ENCODE measurements at regions not wholly inside any gene's neighbourhood (a gene's known extent, or its start where the extent isn't known, plus 50 kb on each side); places are given as distances from the start of the nearest gene placed in this dataset.
A peak's percentile ranks its signal among the peaks of the same experiment; 100 is the strongest.

DNA sequence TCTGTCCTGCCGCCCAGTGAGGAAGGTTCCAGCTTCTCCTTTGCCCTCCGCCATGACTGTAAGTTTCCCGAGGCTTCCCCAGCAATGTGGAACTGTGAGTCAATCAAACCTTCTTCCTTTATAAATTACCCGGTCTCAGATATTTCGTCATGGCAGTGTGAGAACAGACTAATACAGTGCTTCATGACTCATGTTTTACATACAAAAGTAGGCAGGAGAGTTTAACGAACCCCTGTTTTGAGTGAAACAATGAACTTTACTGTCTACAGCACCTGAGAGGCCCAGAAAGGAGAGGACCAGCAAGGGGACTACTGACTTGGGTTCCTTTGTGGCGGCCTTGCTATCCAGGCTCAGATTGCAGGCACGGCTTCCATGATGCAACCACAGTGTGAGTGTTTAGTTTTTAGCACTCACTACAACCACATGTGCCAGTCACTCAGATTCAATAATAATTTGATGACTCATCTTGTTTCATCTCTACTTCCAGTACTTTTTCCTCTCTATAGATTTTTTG is 139.1 kb upstream of the CLINT1 start (continued):
- TF ChIP-seq, protein P1, sequence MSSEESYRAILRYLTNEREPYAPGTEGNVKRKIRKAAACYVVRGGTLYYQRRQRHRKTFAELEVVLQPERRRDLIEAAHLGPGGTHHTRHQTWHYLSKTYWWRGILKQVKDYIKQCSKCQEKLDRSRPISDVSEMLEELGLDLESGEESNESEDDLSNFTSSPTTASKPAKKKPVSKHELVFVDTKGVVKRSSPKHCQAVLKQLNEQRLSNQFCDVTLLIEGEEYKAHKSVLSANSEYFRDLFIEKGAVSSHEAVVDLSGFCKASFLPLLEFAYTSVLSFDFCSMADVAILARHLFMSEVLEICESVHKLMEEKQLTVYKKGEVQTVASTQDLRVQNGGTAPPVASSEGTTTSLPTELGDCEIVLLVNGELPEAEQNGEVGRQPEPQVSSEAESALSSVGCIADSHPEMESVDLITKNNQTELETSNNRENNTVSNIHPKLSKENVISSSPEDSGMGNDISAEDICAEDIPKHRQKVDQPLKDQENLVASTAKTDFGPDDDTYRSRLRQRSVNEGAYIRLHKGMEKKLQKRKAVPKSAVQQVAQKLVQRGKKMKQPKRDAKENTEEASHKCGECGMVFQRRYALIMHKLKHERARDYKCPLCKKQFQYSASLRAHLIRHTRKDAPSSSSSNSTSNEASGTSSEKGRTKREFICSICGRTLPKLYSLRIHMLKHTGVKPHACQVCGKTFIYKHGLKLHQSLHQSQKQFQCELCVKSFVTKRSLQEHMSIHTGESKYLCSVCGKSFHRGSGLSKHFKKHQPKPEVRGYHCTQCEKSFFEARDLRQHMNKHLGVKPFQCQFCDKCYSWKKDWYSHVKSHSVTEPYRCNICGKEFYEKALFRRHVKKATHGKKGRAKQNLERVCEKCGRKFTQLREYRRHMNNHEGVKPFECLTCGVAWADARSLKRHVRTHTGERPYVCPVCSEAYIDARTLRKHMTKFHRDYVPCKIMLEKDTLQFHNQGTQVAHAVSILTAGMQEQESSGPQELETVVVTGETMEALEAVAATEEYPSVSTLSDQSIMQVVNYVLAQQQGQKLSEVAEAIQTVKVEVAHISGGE (CRISPR knock-in tag; IDR thresholded peaks at IDR 0.05): no peak
- TF ChIP-seq HDGF (IDR thresholded peaks at IDR 0.05) (no peak), KAT2A (conservative IDR thresholded peaks at IDR 0.05; ENCODE audit: control insufficient read depth, low read depth, low read length) (no peak), CHD4 (IDR thresholded peaks at IDR 0.05) (no peak), NR2C2 (IDR thresholded peaks at IDR 0.05; ENCODE audit: borderline replicate concordance, control insufficient read depth, insufficient read length, low read depth) (no peak), NFXL1 (IDR thresholded peaks at IDR 0.05; ENCODE audit: borderline replicate concordance) (no peak), CBX3 (IDR thresholded peaks at IDR 0.05; ENCODE audit: borderline replicate concordance, low read depth) (no peak)

DNA sequence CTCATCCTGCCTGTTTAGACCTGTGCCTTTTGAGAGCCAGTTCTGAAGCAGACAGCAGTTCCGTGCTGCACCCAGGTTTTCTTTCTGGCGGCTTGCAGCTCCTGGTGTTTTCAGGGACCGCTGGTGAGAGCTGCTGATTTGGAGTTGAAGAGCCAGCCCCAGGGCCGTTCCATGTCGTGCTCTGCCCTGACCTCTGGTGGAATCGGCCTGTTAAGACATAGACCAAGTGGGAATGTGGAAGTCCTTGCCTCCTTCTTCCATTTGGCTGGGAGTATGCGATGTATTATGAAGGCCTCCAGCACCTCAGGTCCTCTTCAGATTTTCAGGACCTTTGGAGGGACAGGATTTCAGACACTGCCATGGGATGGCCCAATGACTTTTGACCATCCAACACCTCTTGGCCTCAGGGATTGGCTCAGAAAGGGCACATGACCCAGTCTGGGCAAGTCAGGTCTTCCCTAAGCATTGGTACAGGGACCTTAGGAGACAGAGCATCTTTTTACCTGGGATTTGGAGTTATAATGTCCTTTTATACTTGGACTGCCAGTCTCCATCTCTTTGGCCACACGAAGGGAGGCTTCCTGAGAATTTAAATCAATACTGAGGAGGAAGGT is 136.1 kb upstream of the CLINT1 start:
- ChIA-PET POLR2A (no interaction called here), RAD21 (ENCODE audit: unreplicated experiment) (interaction anchor here (0.9 to 2.6 kb wide), 11 partner anchors 17 to 236 kb away, joined by 3 to 19 read pairs (median 3); no protein-coding TSS in a partner anchor), SMC1A (ENCODE audit: uncharacterized antibody, unreplicated experiment) (interaction anchor here (0.6 to 4.4 kb wide), 19 partner anchors 8 to 1137 kb away, joined by 3 to 38 read pairs (median 4); no protein-coding TSS in a partner anchor), CTCF (interaction anchor here (0.7 to 3.8 kb wide), 32 partner anchors 8 to 1138 kb away, joined by 3 to 25 read pairs (median 4); no protein-coding TSS in a partner anchor)
- no TSS peak for BruUV-seq (replicated peaks)
- Histone ChIP-seq H3K4me3 (no peak overlapping the region), H4K20me1 (ENCODE audit: control insufficient read depth, insufficient read depth) (no peaks in the 10 kb centered on the region), H2AFZ (ENCODE audit: control insufficient read depth, low read depth, low read length) (0 out of 2 replicates have a peak overlapping the region, but pooled peaks have one; percentile 19), H3K4me2 (ENCODE audit: control insufficient read depth, insufficient read depth) (no peak overlapping the region), H3K36me3 (ENCODE audit: control insufficient read depth in 2 of 2, insufficient read depth in 2 of 2, low read length in 1 of 2) (no peaks in the 10 kb centered on the region), H3K79me2 (ENCODE audit: control insufficient read depth, insufficient read depth, low read length) (no peaks in the 10 kb centered on the region), H3K9ac (ENCODE audit: control insufficient read depth, insufficient read depth, low read length) (no peak overlapping the region), H3K27ac (ENCODE audit: control insufficient read depth, insufficient read depth) (no peak overlapping the region), H3K4me1 (ENCODE audit: control insufficient read depth, insufficient read depth, low read length) (no peaks in the 10 kb centered on the region), H3K27me3 (replicated peaks in 1 of 2; ENCODE audit: control insufficient read depth in 2 of 2, insufficient read depth in 2 of 2, low read length in 1 of 2) (no peaks in the 10 kb centered on the region), H3K9me3 (replicated peaks; ENCODE audit: control insufficient read depth, insufficient read depth, low read length) (no peaks in the 10 kb centered on the region)
- 6% methylated on average over 8 of the region's 8 CpGs for WGBS (ENCODE audit: insufficient coverage, insufficient replicate concordance, low lambda C conversion rate, missing lambda C conversion rate)
- intact Hi-C loops (cut with micrococcal nuclease; ENCODE audit: unreplicated experiment) (loop anchor here (1.0 kb wide), 3 partner anchors 140 to 233 kb away; no protein-coding TSS in a partner anchor), in situ Hi-C loops (cut with MboI) (no loop called here)
- peak; percentile 68 for FAIRE-seq
- ATAC-seq: peak; percentile 98
- DNase-seq (ENCODE audit: low read depth, low spot score): peak; percentile 3
- TF ChIP-seq, protein P2, sequence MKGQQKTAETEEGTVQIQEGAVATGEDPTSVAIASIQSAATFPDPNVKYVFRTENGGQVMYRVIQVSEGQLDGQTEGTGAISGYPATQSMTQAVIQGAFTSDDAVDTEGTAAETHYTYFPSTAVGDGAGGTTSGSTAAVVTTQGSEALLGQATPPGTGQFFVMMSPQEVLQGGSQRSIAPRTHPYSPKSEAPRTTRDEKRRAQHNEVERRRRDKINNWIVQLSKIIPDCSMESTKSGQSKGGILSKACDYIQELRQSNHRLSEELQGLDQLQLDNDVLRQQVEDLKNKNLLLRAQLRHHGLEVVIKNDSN (IDR thresholded peaks at IDR 0.05; ENCODE audit: borderline replicate concordance, extremely low read length, insufficient read depth, low read depth, low read length): peak; percentile 74
- TF ChIP-seq BHLHE40 (IDR thresholded peaks at IDR 0.05; ENCODE audit: borderline replicate concordance in 1 of 2, low read depth in 2 of 2, low read length in 1 of 2) (no peak), NFYB (IDR thresholded peaks at IDR 0.05; ENCODE audit: insufficient read depth, low read depth, low read length) (0 out of 2 replicates have a peak, but pooled peaks have one; percentile 39), ATF7 (IDR thresholded peaks at IDR 0.05; ENCODE audit: low read depth) (no peak), SMC3 (IDR thresholded peaks at IDR 0.05; ENCODE audit: borderline replicate concordance, low read length) (peak; percentile 82), YY1 (IDR thresholded peaks at IDR 0.05; ENCODE audit: low read depth, low read length) (peak; percentile 47; the same call in 1 of the 2 replicates)
- TF ChIP-seq, protein P3, sequence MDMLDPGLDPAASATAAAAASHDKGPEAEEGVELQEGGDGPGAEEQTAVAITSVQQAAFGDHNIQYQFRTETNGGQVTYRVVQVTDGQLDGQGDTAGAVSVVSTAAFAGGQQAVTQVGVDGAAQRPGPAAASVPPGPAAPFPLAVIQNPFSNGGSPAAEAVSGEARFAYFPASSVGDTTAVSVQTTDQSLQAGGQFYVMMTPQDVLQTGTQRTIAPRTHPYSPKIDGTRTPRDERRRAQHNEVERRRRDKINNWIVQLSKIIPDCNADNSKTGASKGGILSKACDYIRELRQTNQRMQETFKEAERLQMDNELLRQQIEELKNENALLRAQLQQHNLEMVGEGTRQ (IDR thresholded peaks at IDR 0.05; ENCODE audit: borderline replicate concordance, low read depth, low read length): peak; percentile 5; the same call in 1 of the 2 replicates
